ENCODE measurements at regions not wholly inside any gene's neighbourhood (a gene's known extent, or its start where the extent isn't known, plus 50 kb on each side); places are given as distances from the start of the nearest gene placed in this dataset.

GRCh38 chr7:21089653-21090052 lies 303.0 kb upstream of the SP8 start:
- Histone ChIP-seq H3K9me3 (ENCODE audit: control insufficient read depth, insufficient read depth, low read depth, low read length) (no peaks in the 10 kb centered on the region; the same call in 1 of the 2 replicates), H3K4me3 (ENCODE audit: low read depth, low read length) (no peak overlapping the region), H3K36me3 (ENCODE audit: control insufficient read depth in 2 of 2, insufficient read depth in 1 of 2, low read length in 2 of 2) (no peaks in the 10 kb centered on the region), H3K4me1 (ENCODE audit: control insufficient read depth, insufficient read depth, low read length) (peaks cover 4% of the 10 kb centered on the region; the same call in 1 of the 2 replicates), H3K27ac (ENCODE audit: extremely low read depth, low read depth, low read length) (no peak overlapping the region)
- ChIA-PET CTCF (no interaction called here), POLR2A (no interaction called here)
- TF ChIP-seq MEIS1 (CRISPR knock-in tag; IDR thresholded peaks at IDR 0.05; ENCODE audit: borderline replicate concordance) (no peak), ZNF449 (tag by site-specific recombination; IDR thresholded peaks at IDR 0.05) (no peak), ZNF174 (tag by site-specific recombination; IDR thresholded peaks at IDR 0.05) (no peak), SCRT1 (tag by site-specific recombination; IDR thresholded peaks at IDR 0.05; ENCODE audit: borderline replicate concordance) (no peak), ZNF792 (tag by site-specific recombination; IDR thresholded peaks at IDR 0.05) (no peak)

DNA sequence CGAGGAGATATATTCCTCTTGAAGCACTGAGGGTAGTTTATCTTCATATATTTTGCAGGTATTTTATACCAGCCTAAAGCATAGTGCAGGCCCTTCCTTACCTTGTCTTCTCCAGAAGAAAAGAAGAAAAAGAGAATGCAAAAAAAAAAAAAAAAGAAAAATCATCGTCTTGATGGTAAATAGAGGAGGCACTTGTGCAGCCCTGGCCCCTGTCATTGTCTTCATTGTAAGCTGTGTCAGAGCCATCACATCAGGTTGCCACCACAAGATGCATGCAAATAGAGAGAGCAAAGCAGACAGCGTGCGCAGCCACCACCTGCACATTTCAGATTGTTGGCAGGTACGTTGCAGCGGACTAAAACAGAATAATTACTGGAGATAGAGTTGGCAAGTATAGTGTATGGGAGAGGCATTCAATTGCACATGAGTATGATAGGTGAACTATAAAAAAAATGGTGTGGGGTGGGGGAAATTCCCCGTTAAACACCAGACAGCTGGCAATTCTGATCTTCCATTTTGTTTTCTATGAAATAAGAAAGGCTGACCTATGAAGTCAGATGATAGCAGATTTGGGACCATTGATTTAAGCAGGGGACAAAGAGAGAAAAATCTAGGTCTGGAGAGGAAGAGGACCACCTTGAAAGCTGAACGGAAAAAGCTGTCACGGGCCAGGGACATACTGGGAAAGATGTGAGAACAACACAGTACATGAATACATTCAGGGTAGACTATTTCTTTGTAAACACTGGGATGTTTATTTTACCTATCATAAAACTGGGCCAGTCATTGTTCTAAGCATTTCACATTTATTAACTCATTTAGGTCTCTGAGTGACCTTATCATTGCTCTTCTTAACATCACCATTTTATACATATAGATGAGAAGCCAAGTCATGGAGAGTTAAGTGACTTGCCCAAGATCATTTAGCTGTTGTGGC lies 306.3 kb upstream of the SP8 start:
- Histone ChIP-seq H3K27ac (ENCODE audit: extremely low read depth, low read depth, low read length) (no peak overlapping the region), H3K9me3 (ENCODE audit: control insufficient read depth, insufficient read depth, low read depth, low read length) (no peaks in the 10 kb centered on the region), H3K4me3 (ENCODE audit: low read depth, low read length) (no peak overlapping the region), H3K36me3 (ENCODE audit: control insufficient read depth in 2 of 2, insufficient read depth in 1 of 2, low read length in 2 of 2) (no peaks in the 10 kb centered on the region), H3K4me1 (ENCODE audit: control insufficient read depth, insufficient read depth, low read length) (no peaks in the 10 kb centered on the region)
- ChIA-PET POLR2A (interaction anchor here (0.6 kb wide), 2 partner anchors 82 to 335 kb away, joined by 4 read pairs; partner anchors contain the start of gene SP4), CTCF (interaction anchor here (0.6 kb wide), 1 partner anchor 16 kb away, joined by 6 read pairs; no protein-coding TSS in a partner anchor)
- TF ChIP-seq ZBTB7A (tag by site-specific recombination; IDR thresholded peaks at IDR 0.05; ENCODE audit: low read depth), result no peak
- TF ChIP-seq, protein P1, sequence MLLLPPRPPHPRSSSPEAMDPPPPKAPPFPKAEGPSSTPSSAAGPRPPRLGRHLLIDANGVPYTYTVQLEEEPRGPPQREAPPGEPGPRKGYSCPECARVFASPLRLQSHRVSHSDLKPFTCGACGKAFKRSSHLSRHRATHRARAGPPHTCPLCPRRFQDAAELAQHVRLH (tag by site-specific recombination; IDR thresholded peaks at IDR 0.05), result no peak
- TF ChIP-seq HOXC10 (CRISPR knock-in tag; IDR thresholded peaks at IDR 0.05), result no peak

- Histone ChIP-seq H3K36me3 (ENCODE audit: control insufficient read depth in 2 of 2, insufficient read depth in 1 of 2, low read length in 2 of 2) (no peaks in the 10 kb centered on the region), H3K27ac (ENCODE audit: extremely low read depth, low read depth, low read length) (no peak overlapping the region), H3K4me1 (ENCODE audit: control insufficient read depth, insufficient read depth, low read length) (no peaks in the 10 kb centered on the region), H3K4me3 (ENCODE audit: low read depth, low read length) (no peak overlapping the region), H3K9me3 (ENCODE audit: control insufficient read depth, insufficient read depth, low read depth, low read length) (no peaks in the 10 kb centered on the region)
- TF ChIP-seq HOXD13 (CRISPR knock-in tag; IDR thresholded peaks at IDR 0.05; ENCODE audit: borderline replicate concordance), result no peak
- TF ChIP-seq ATF2 (tag by site-specific recombination; IDR thresholded peaks at IDR 0.05; ENCODE audit: low read depth), result peak; percentile 32; the same call in 1 of the 2 replicates
- no peak for TF ChIP-seq ZNF416 (tag by site-specific recombination; IDR thresholded peaks at IDR 0.05)
- peak; percentile 36; the same call in 1 of the 2 replicates for TF ChIP-seq PRDM1 (tag by site-specific recombination; IDR thresholded peaks at IDR 0.05)
- POLR2A ChIA-PET, result no interaction called here
- CTCF ChIA-PET, result interaction anchor here (0.7 kb wide), 2 partner anchors 310 to 1306 kb away, joined by 5 to 7 read pairs; no protein-coding TSS in a partner anchor
These were observed 307.9 kb upstream of the SP8 start for GRCh38 chr7:21094589-21094988.

- H3K27ac ChIP-seq (ENCODE audit: extremely low read depth, low read depth, low read length), result no peak overlapping the region
- H3K4me1 ChIP-seq (ENCODE audit: control insufficient read depth, insufficient read depth, low read length), result no peaks in the 10 kb centered on the region
- TF ChIP-seq, protein P2, sequence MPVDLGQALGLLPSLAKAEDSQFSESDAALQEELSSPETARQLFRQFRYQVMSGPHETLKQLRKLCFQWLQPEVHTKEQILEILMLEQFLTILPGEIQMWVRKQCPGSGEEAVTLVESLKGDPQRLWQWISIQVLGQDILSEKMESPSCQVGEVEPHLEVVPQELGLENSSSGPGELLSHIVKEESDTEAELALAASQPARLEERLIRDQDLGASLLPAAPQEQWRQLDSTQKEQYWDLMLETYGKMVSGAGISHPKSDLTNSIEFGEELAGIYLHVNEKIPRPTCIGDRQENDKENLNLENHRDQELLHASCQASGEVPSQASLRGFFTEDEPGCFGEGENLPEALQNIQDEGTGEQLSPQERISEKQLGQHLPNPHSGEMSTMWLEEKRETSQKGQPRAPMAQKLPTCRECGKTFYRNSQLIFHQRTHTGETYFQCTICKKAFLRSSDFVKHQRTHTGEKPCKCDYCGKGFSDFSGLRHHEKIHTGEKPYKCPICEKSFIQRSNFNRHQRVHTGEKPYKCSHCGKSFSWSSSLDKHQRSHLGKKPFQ (tag by site-specific recombination; IDR thresholded peaks at IDR 0.05), result no peak
- TF ChIP-seq ZNF175 (tag by site-specific recombination; IDR thresholded peaks at IDR 0.05) (no peak), ZBTB17 (tag by site-specific recombination; IDR thresholded peaks at IDR 0.05) (no peak), GLIS1 (tag by site-specific recombination; IDR thresholded peaks at IDR 0.05) (no peak), MEIS1 (CRISPR knock-in tag; IDR thresholded peaks at IDR 0.05; ENCODE audit: borderline replicate concordance) (no peak), ZBTB20 (tag by site-specific recombination; IDR thresholded peaks at IDR 0.05) (no peak), ZNF600 (tag by site-specific recombination; IDR thresholded peaks at IDR 0.05) (no peak), ZNF266 (tag by site-specific recombination; IDR thresholded peaks at IDR 0.05; ENCODE audit: low read depth) (no peak), MYNN (tag by site-specific recombination; IDR thresholded peaks at IDR 0.05; ENCODE audit: borderline replicate concordance) (no peak)
- no peaks in the 10 kb centered on the region for H3K36me3 ChIP-seq (ENCODE audit: control insufficient read depth in 2 of 2, insufficient read depth in 1 of 2, low read length in 2 of 2)
- ChIA-PET POLR2A (no interaction called here), CTCF (interaction anchor here (0.6 kb wide), 1 partner anchor 1401 kb away, joined by 5 read pairs; no protein-coding TSS in a partner anchor)
- no peaks in the 10 kb centered on the region for H3K9me3 ChIP-seq (ENCODE audit: control insufficient read depth, insufficient read depth, low read depth, low read length)
- H3K4me3 ChIP-seq (ENCODE audit: low read depth, low read length), result no peak overlapping the region
These were observed 312.7 kb upstream of the SP8 start for GRCh38 chr7:21099432-21099831.

Measured in HEK293 (cell line).